Stimulated activated CD8-positive, alpha-beta memory T cell treated with anti-CD3 and anti-CD28 coated beads, Interleukin-15, amount 100 ng/mL, for 48 hours (primary cell): ENCODE measurements at regions not wholly inside any gene's neighbourhood (a gene's known extent, or its start where the extent isn't known, plus 50 kb on each side); places are given as distances from the start of the nearest gene placed in this dataset.

Experiments used
- DNase-seq, 2 donors: peaks; one replicate each; pipeline ENCODE4 v3.0.0-alpha.2; 2020; ENCODE audit warnings: low read depth in 2 of 2

- no peak for DNase-seq
Measured at GRCh38 chr12:126570566-126570965, 1505.3 kb downstream of the AACS start.

DNA sequence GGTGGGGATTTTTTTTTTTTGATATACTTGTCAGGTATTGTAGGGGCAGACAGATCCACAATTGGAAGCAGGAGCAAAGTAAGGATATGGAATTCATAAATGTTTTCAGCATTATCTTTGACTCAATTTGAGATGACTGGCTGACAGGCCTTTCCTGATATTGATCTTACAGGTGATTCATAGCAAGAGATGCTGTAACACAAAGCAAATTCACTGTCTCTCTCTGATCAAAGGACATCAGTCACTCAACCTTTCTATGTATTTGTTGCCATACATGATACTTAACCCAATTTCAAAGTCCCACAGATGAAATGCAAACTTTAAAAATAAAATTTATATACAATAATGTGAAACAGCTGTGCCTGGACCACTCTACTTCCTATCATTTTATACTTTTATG, 1506.9 kb downstream of the AACS start:
- no peak for DNase-seq

GRCh38 chr12:126581655-126582054, 1516.4 kb downstream of the AACS start:
- no peak for DNase-seq

GRCh38 chr12:126582231-126582630, 1517.0 kb downstream of the AACS start:
- no peak for DNase-seq

DNA sequence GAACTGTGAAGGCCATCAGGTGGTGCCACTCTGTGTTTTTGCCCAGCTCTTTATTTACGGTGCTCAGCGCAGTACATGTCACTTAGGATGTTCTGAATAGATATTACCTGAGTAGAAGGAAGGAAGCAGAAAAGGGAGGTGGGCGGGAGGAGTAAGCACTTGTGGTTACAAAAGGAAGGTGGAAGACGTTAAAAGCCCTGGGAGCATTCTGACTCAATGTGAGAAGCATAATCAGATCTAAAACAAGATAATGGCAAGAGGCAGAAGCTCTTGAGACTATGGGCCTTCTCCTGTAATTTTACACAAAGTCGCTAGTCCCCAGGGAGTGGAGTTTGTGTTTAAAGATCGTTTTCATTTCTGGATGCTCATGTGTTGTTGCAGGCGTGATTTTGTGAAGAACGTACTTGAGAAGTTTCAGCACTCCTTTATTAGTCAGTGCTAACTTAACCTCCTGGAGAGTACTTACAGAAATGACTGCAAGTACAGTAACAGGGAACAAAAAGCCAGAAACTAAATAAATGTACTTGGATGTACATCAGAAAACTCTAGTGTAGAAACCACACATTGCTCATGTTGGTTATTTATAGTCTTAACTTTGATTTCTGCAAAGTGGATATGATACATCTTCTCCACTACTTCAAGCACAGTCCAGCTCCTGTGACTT, 1523.5 kb downstream of the AACS start:
- no peak for DNase-seq

DNA sequence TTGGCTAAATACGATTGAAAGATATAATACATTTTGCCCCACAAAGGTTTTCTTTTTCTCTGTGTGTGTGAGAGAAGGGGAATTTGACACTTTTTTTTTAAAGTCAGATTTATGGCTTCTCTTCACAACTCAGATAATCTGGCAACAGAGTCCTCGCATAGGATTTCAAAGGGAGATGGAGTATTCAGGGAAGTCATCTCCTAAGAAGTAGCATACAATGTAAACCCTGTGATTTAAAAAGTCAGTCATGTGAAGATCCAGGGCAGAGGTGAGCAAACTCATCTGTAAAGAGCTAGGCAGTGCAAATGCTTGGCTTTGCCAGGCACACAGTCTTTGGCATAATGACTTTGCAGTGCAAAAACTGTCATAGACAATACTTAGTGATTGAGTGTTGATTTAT, 1526.3 kb downstream of the AACS start:
- no peak for DNase-seq

GRCh38 chr12:126601184-126602170, 1536.2 kb downstream of the AACS start:
- no peak for DNase-seq

DNA sequence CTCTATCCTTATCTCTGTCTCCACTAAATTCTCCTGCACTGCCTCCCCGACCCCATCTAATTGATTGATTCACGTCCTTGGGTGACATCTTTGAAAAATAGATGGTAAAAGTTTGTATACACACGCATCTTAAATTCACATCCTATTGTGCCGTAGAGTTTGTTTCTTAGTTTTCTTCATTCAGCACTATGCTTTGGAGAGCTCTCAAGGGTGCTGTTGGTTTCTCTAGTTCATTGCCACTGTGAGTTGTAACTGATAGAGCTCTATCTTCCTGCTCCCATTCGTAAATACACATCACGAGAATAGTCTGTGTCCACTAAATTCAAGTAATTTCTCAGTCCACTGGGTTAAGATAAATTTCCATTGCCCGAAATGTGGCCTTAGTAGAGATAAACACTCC, 1537.4 kb downstream of the AACS start:
- no peak for DNase-seq

DNA sequence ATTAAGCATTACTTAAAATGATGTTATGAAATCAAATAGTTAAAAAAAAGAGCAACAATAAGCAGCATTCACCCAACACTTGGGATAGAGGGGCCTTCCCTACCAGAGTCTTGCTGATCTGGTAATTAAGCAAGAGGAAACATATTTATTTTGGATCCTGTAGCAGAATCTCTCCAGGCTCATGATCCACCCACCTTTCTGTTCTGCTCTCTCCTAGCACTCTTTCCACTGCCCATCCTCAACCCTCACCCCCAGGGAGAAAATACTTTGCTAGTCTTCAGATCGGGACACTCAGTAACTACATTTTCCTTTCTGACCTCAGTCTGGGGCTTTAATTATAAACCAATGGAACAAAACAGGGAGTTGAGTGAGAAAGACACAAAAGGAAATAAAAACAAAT, 1541.9 kb downstream of the AACS start:
- DNase-seq, result no peak

- no peak for DNase-seq
Measured at GRCh38 chr12:126607867-126608266, 1542.6 kb downstream of the AACS start.

DNA sequence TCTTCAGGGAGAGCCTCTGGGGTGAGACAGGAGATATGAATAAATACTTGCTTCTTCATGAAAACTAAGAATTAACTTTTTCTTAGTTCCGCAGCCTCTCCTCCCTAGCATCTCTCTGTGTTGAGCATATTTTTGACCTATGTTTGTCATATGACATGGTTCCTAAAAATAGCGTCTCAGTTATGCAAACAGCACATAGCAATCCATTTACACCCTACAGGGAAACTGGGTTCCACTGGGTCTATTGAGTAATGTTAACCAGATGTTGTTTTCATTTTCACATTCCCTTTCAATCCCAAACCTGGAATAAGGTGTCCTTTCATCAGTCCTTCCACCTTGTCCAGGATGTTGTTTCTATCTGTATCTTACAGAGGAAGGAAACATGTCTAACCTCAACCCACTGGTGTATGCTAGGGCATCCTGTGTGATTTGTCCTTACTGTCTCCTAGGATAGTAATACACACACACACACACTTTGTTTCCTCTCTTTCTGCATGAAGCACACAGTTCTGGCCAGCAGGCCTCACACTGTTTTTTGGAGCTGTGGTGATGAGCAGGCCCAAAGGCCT, 1543.5 kb downstream of the AACS start:
- DNase-seq, result no peak

DNA sequence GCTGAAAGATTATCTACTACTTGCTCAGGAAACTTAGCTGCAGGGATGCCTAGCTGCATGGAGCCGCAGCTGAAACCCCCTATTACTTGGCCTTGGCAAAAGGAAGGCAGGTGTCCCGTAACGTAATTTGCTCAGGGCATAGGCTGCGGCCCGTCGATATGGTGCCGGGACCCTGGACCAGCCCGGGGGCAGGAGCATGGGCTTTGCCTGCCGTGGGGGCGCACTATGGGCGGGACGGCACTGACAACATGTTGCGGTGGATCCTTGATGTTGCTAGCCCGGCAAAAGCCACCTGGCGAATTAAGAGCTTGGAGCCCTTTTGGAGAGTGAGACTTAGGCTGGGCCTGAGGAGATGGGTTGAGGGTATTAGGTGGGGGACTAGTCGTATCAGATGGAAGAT, 1551.2 kb downstream of the AACS start:
- no peak for DNase-seq

DNA sequence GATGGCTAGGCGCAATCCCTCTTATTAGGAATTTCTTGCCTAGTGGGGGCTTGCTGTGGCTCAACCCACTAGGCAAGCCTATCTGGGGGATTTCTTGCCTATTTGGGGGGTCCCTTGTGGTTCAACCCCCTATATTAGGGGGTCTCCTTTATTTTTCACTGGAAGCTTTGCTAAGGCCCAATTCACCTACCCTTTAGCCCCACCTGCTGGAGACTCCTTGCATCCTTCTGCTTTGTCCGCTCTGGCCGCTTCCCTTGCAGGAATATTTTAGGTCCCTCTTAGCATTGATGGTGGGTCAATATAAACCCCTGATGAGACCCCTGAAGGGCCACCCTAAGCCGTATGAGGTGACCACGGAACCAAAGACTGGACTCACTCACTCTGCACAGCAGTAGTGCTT, 1552.1 kb downstream of the AACS start:
- DNase-seq, result no peak

GRCh38 chr12:126627596-126627995, 1562.4 kb downstream of the AACS start:
- DNase-seq, result no peak

DNA sequence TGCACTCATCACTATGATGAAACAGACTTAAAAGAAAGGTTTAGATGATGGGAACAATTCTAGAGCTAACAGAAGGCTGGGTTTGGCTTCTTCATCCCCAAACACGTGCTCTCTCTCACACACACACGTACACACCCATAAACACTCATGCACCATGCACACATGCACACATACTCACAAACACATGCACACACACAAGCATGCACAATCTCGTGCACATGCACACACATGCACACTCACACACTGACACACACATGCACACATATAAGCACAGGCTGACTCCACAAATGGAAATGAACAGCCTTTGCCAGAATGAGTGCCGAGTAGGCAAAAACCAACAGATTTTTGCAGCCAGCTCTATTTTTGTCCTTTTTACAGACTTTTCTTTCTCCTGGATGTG, 1571.6 kb downstream of the AACS start:
- no peak for DNase-seq

DNA sequence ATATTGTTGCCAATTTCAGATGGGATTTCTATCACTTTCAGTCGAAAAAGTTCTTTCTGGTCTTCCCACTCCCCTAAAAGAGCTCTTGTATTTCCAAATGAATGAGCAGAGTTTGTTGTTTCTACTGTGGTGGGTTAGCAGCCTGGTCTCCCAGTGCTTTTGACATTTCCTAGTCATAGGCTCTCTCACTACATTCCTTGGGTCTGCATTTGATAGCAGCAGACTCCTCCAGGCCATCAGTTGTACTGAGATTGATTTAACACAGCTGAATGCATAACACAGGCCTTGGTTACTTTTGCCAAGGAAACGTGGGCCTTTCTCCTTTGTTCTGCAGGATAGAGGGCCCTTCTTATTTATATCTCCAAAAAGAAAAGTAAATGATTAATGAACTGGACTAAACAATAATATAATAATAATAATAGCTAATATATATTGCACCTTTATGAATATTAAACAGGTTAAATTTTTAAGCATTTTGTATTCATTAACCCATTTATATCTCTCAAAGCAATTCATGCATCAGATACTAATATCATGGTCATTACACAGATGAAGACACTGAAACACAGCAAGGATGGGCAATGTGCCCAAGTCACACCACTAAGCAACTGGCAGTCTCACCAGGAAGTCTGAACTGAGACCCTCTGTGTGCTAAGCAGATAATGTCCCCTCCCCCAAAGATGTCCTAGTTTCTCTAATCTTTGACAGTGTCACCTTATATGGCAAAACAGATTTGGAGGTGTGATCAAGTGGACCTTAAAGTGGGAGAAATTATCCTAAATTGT, 1579.2 kb downstream of the AACS start:
- no peak for DNase-seq

GRCh38 chr12:126648074-126648473, 1582.8 kb downstream of the AACS start:
- no peak for DNase-seq

- DNase-seq, result no peak
Measured at GRCh38 chr12:126651133-126651532, 1585.9 kb downstream of the AACS start.

GRCh38 chr12:126663304-126664094, 1598.3 kb downstream of the AACS start:
- no peak for DNase-seq

DNA sequence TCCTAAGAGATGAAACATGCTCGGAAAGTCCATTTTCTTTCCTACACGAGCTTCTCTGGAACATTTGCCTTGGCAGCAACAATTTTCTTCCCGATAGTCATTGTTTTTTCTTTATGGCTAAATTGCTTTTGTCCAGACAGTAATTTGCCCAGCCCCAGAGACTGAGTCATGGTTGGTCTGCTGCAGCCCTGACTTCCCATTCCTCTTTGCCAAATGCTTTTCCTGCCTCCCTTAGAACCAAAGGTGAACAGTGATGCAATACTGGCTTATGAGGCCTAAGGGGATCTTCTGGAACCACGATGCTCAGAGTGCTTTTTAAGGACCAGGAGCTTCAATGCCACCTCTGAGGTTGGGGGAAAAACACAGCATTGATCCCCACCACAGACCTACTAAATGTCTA, 1599.6 kb upstream of the TMEM132C start:
- DNase-seq, result no peak

GRCh38 chr12:126668538-126668937, 1598.4 kb upstream of the TMEM132C start:
- no peak for DNase-seq
